K562 (cell line): ENCODE measurements at regions not wholly inside any gene's neighbourhood (a gene's known extent, or its start where the extent isn't known, plus 50 kb on each side); places are given as distances from the start of the nearest gene placed in this dataset.

ENCODE experiments used
- ATAC-seq: fragments of 200-7000 bp; cut with Tn5 transposase; 3 replicates; pipeline ENCODE4 v1.9.1; 2020; ENCODE audit warnings: moderate library complexity
- BruUV-seq: library from RNA; stranded (reverse); fragments of 400-500 nt; replicated peaks from 2 replicates; lab custom pipeline; 2021; lab: Mats Ljungman, UMichigan
- CTCF ChIA-PET: fragments of 300-600 bp; formaldehyde crosslinking; extraction: SDS; loops from one replicate; lab custom pipeline; 2021; ENCODE audit warnings: low intra/inter-chr PET ratio; lab: Yijun Ruan, JAX
- POLR2A ChIA-PET: fragments of 300-600, 350-650 bp; sonication (Branson Sonifier 250); formaldehyde crosslinking; extraction: SDS; loops from one replicate; lab custom pipeline; 2021; ENCODE audit warnings: antibody characterized with exemption, inconsistent platforms; lab: Yijun Ruan, JAX
- DNase-seq, 4 experiments: peaks; one replicate each; pipeline versions ENCODE4 v3.0.0 to v3.0.0-alpha.2; 2011 to 2018; ENCODE audit warnings: low spot score in 3 of 4, mixed read lengths in 3 of 4; ENCODE audit errors: extremely low read depth in 1 of 4
- FAIRE-seq: peaks from 2 replicates; lab custom pipeline; 2011; peaks lifted over from hg19 to GRCh38; lab: Jason Lieb, UNC
- H2AFZ ChIP-seq: 2 replicates; pipeline ENCODE4 v1.6.0; 2011; ENCODE audit warnings: low read depth, low read length, control low read depth, inconsistent platforms
- H3K27ac ChIP-seq: fragments of 200-600 bp; 3 replicates; pipeline ENCODE4 v1.8.0; 2011; ENCODE audit warnings: low read depth, mild to moderate bottlenecking, control low read depth, inconsistent platforms, low read length, moderate library complexity, mixed read lengths; ENCODE audit errors: extremely low read depth
- H3K27me3 ChIP-seq, 2 experiments: fragments of 300-600 bp in 1 of 2; 2 replicates in 1 of 2; 3 replicates in 1 of 2; pipeline versions ENCODE4 v1.6.0 to v1.8.0; 2011; ENCODE audit warnings: inconsistent platforms in 2 of 2, low read length in 2 of 2, mild to moderate bottlenecking in 1 of 2, mixed read lengths in 1 of 2, moderate library complexity in 1 of 2; ENCODE audit not compliant: control insufficient read depth in 2 of 2, insufficient read depth in 2 of 2
- H3K36me3 ChIP-seq: fragments of 300-600 bp; 3 replicates; pipeline ENCODE4 v1.8.0; 2011; ENCODE audit warnings: mild to moderate bottlenecking, low read length, inconsistent platforms; ENCODE audit not compliant: control insufficient read depth, insufficient read depth
- H3K4me1 ChIP-seq, 2 experiments: fragments of 200-600 bp in 1 of 2; replicated peaks in 1 of 2; 2 replicates in 1 of 2; 3 replicates in 1 of 2; pipeline versions ENCODE4 v1.5.1 to v1.8.0; 2011; ENCODE audit warnings: inconsistent platforms in 2 of 2, low read length in 2 of 2, mild to moderate bottlenecking in 1 of 2, mixed read lengths in 1 of 2, moderate library complexity in 1 of 2; ENCODE audit not compliant: control insufficient read depth in 2 of 2, insufficient read depth in 2 of 2
- H3K4me2 ChIP-seq: 2 replicates; pipeline ENCODE4 v1.6.1; 2011; ENCODE audit warnings: low read length, control low read depth, inconsistent platforms, mixed read lengths; ENCODE audit not compliant: insufficient read depth
- H3K4me3 ChIP-seq: fragments of 200-600 bp; sonication (generic), shearing (Covaris generic); 2 replicates; pipeline ENCODE4 v1.5.1; 2016; ENCODE audit warnings: control low read depth, inconsistent platforms
- H3K79me2 ChIP-seq: fragments of 200-600 bp; 3 replicates; pipeline ENCODE4 v1.8.0; 2011; ENCODE audit warnings: low read length, inconsistent platforms; ENCODE audit not compliant: control insufficient read depth, insufficient read depth
- H3K9ac ChIP-seq, 2 experiments: 2 replicates each; pipeline versions ENCODE4 v1.6.0 to v1.6.1; 2011; ENCODE audit warnings: low read depth in 2 of 2, low read length in 2 of 2, control low read depth in 1 of 2, inconsistent platforms in 1 of 2, mild to moderate bottlenecking in 1 of 2, mixed read lengths in 1 of 2; ENCODE audit not compliant: insufficient read depth in 1 of 2
- H3K9me1 ChIP-seq: one replicate; pipeline ENCODE4 v1.6.0; 2011; ENCODE audit warnings: inconsistent platforms, mild to moderate bottlenecking, low read length, moderate library complexity; ENCODE audit not compliant: control insufficient read depth, insufficient read depth
- H3K9me3 ChIP-seq: replicated peaks from 2 replicates; pipeline ENCODE4 v1.5.1; 2011; ENCODE audit warnings: low read depth, low read length, inconsistent platforms; ENCODE audit not compliant: control insufficient read depth, insufficient read depth
- H4K20me1 ChIP-seq: replicated peaks from 2 replicates; pipeline ENCODE4 v1.6.1; 2011; ENCODE audit warnings: low read length, inconsistent platforms, mixed read lengths; ENCODE audit not compliant: control insufficient read depth, insufficient read depth
- CEBPG ChIP-seq, 3 experiments: fragments of 200-800 bp in 1 of 3; sonication (Bioruptor generic) in 1 of 3; sonication (generic) in 1 of 3; formaldehyde crosslinking in 1 of 3; IDR thresholded peaks in 2 of 3; conservative IDR thresholded peaks in 1 of 3; 2 replicates each; pipeline versions ENCODE4 v1.6.1 to v1.8.0; 2016 to 2022; ENCODE audit warnings: missing compliant biosample characterization in 2 of 3, missing genetic modification characterization in 2 of 3, mild to moderate bottlenecking in 1 of 3, missing genetic modification reagents in 1 of 3
- PHTF2 ChIP-seq: fragments of 250-450 bp; sonication (Bioruptor Pico); IDR thresholded peaks from 2 replicates; pipeline ENCODE4 v1.5.0; 2021; ENCODE audit warnings: mild to moderate bottlenecking
- POLR2A ChIP-seq: fragments of 450-650 bp; conservative IDR thresholded peaks from 2 replicates; pipeline ENCODE4 v1.6.1; 2016
- WGBS: fragments of 100-300 bp; shearing (Covaris generic); methylation state at CpG from one replicate; pipeline ENCODE4 v1.1.6; 2016; ENCODE audit warnings: low coverage, mixed read lengths; ENCODE audit not compliant: insufficient coverage; ENCODE audit errors: missing lambda C conversion rate; 5-methylcytosine and 5-hydroxymethylcytosine counted together
- in situ Hi-C: fragments of 300-500 bp; cut with MboI; formaldehyde crosslinking; loops from 4 replicates; pipeline ENCODE4 v1.15.0; 2018; ENCODE audit warnings: inconsistent platforms, mixed read lengths
- intact Hi-C: fragments of 100-400 bp; cut with micrococcal nuclease; formaldehyde crosslinking; loops from 2 replicates; pipeline ENCODE4 v1.14.2; 2022
- TF ChIP-seq, protein P1 (sequence below): sonication (generic); formaldehyde crosslinking; IDR thresholded peaks from 2 replicates; pipeline ENCODE4 v1.4.0; 2020; ENCODE audit warnings: mild to moderate bottlenecking, missing genetic modification reagents

DNA sequence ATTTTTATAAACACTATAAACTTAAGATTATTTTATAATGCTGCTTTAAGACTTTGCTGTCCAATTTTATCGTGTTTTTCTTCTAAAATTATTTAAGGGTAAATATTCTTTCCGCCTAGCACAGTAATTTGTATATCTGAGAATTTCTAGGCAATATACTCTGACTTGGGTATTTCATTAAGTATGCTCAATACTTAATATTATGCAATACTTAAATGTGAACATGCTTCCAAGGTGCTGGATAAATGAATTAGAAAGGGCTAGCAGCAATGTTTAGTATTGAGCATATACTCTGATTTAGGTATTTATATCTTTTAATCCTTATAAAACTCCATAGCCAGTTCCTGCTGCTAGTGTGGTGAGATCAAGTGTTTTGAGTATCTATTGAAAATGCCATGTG is 60.3 kb upstream of the ANO3 start:
- FAIRE-seq (no peak), ATAC-seq (no peak), DNase-seq (no peak)
- no peaks in the 10 kb centered on the region for H3K27me3 ChIP-seq
- no peak overlapping the region for H2AFZ ChIP-seq
- H3K9ac ChIP-seq = no peak overlapping the region
- H3K9me1 ChIP-seq = no peaks in the 10 kb centered on the region
- intact Hi-C loops (no loop called here), in situ Hi-C loops (no loop called here)
- no peaks in the 10 kb centered on the region for H4K20me1 ChIP-seq
- no peak overlapping the region for H3K4me3 ChIP-seq
- no peaks in the 10 kb centered on the region for H3K36me3 ChIP-seq
- no TSS peak for BruUV-seq
- ChIA-PET POLR2A (no interaction called here), CTCF (no interaction called here)
- no peak overlapping the region for H3K4me2 ChIP-seq
- H3K27ac ChIP-seq = no peak overlapping the region
- H3K4me1 ChIP-seq = no peaks in the 10 kb centered on the region
- no peaks in the 10 kb centered on the region for H3K79me2 ChIP-seq
- 5% methylated on average over 2 of the region's 2 CpGs for WGBS
- TF ChIP-seq, protein P1, sequence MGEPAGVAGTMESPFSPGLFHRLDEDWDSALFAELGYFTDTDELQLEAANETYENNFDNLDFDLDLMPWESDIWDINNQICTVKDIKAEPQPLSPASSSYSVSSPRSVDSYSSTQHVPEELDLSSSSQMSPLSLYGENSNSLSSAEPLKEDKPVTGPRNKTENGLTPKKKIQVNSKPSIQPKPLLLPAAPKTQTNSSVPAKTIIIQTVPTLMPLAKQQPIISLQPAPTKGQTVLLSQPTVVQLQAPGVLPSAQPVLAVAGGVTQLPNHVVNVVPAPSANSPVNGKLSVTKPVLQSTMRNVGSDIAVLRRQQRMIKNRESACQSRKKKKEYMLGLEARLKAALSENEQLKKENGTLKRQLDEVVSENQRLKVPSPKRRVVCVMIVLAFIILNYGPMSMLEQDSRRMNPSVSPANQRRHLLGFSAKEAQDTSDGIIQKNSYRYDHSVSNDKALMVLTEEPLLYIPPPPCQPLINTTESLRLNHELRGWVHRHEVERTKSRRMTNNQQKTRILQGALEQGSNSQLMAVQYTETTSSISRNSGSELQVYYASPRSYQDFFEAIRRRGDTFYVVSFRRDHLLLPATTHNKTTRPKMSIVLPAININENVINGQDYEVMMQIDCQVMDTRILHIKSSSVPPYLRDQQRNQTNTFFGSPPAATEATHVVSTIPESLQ (CRISPR knock-in tag) = no peak
- no peak for TF ChIP-seq PHTF2 (CRISPR knock-in tag)
- no peak for TF ChIP-seq POLR2A
- no peak for TF ChIP-seq CEBPG (CRISPR knock-in tag; IDR thresholded peaks at IDR 0.05)
- peak in 1 of 2 experiments; percentile 60; a peak in 2 of 4 replicates for TF ChIP-seq CEBPG (tag; conservative IDR thresholded peaks at IDR 0.05 in 1 of 2, IDR thresholded peaks at IDR 0.05 in 1 of 2)
- H3K9me3 ChIP-seq = no peaks in the 10 kb centered on the region
